HG03064 (cell line): ENCODE measurements at regions not wholly inside any gene's neighbourhood (a gene's known extent, or its start where the extent isn't known, plus 50 kb on each side); places are given as distances from the start of the nearest gene placed in this dataset.

ENCODE experiments used
- ATAC-seq: cut with Tn5 transposase; IDR thresholded peaks from one replicate; pipeline ENCODE4 v1.9.1; 2021; ENCODE audit warnings: low read depth; ENCODE audit not compliant: unreplicated experiment

- ATAC-seq: no peak
These were observed 283.5 kb downstream of the C1orf94 start for GRCh38 chr1:34460193-34460592.

GRCh38 chr1:34470401-34470800 is 284.4 kb upstream of the GJB5 start:
- ATAC-seq: no peak

- no peak for ATAC-seq
These were observed 280.3 kb upstream of the GJB5 start for GRCh38 chr1:34474566-34474965.

GRCh38 chr1:34476371-34476770 is 278.5 kb upstream of the GJB5 start:
- no peak for ATAC-seq

GRCh38 chr1:34477632-34478141 is 277.2 kb upstream of the GJB5 start:
- no peak for ATAC-seq

- ATAC-seq: no peak
These were observed 276.3 kb upstream of the GJB5 start for GRCh38 chr1:34478515-34479076.

- ATAC-seq: no peak
These were observed 275.1 kb upstream of the GJB5 start for GRCh38 chr1:34479731-34480130.

- ATAC-seq: no peak
These were observed 266.7 kb upstream of the GJB5 start for GRCh38 chr1:34488080-34488708.

GRCh38 chr1:34500451-34500850 is 254.4 kb upstream of the GJB5 start:
- no peak for ATAC-seq

GRCh38 chr1:34511802-34512201 is 243.0 kb upstream of the GJB5 start:
- no peak for ATAC-seq

- no peak for ATAC-seq
These were observed 236.6 kb upstream of the GJB5 start for GRCh38 chr1:34518146-34518699.

- no peak for ATAC-seq
These were observed 234.7 kb upstream of the GJB5 start for GRCh38 chr1:34520111-34520510.

GRCh38 chr1:34524783-34525182 is 230.1 kb upstream of the GJB5 start:
- no peak for ATAC-seq

- ATAC-seq: peak; percentile 56
These were observed 224.7 kb upstream of the GJB5 start for GRCh38 chr1:34529935-34530859.

- no peak for ATAC-seq
These were observed 222.7 kb upstream of the GJB5 start for GRCh38 chr1:34532113-34532512.

- no peak for ATAC-seq
These were observed 216.4 kb upstream of the GJB5 start for GRCh38 chr1:34538481-34538880.

- ATAC-seq: no peak
These were observed 207.7 kb upstream of the GJB5 start for GRCh38 chr1:34547046-34547674.

GRCh38 chr1:34549199-34549598 is 205.6 kb upstream of the GJB5 start:
- ATAC-seq: no peak

GRCh38 chr1:34578306-34578705 is 176.5 kb upstream of the GJB5 start:
- ATAC-seq: no peak

- ATAC-seq: no peak
These were observed 172.5 kb upstream of the GJB5 start for GRCh38 chr1:34582356-34582755.

- ATAC-seq: no peak
These were observed 167.1 kb upstream of the GJB5 start for GRCh38 chr1:34587761-34588160.
